GM23338 (cell line): ENCODE measurements at regions not wholly inside any gene's neighbourhood (a gene's known extent, or its start where the extent isn't known, plus 50 kb on each side); places are given as distances from the start of the nearest gene placed in this dataset.

Experiments used
- ATAC-seq: fragments of 200-7000 bp; cut with Tn5 transposase; 3 replicates; pipeline ENCODE4 v1.9.1; 2020
- DNase-seq: peaks from one replicate; pipeline ENCODE4 v3.0.0-alpha.2; 2015; ENCODE audit warnings: low spot score
- H2AFZ ChIP-seq: fragments of 200-600 bp; sonication (generic); 2 replicates; pipeline ENCODE4 v1.8.0; 2016; ENCODE audit warnings: antibody characterized with exemption, mild to moderate bottlenecking, moderate library complexity
- H3F3A ChIP-seq: fragments of 200-600 bp; sonication (generic); replicated peaks from 2 replicates; pipeline ENCODE4 v1.8.0; 2017; ENCODE audit warnings: antibody characterized with exemption, mixed run types, low read depth
- H3K27ac ChIP-seq: fragments of 200-600 bp; sonication (generic); 2 replicates; pipeline ENCODE4 v1.6.1; 2016; ENCODE audit warnings: low read depth
- H3K27me3 ChIP-seq: fragments of 200-600 bp; sonication (generic); 2 replicates; pipeline ENCODE4 v1.8.0; 2016; ENCODE audit warnings: mild to moderate bottlenecking, mixed run types, moderate library complexity; ENCODE audit not compliant: insufficient read depth
- H3K36me3 ChIP-seq: fragments of 200-600 bp; sonication (generic); 2 replicates; pipeline ENCODE4 v1.8.0; 2016; ENCODE audit warnings: mild to moderate bottlenecking; ENCODE audit not compliant: insufficient read depth
- H3K4me1 ChIP-seq: fragments of 200-600 bp; sonication (generic); 2 replicates; pipeline ENCODE4 v1.8.0; 2016; ENCODE audit warnings: mild to moderate bottlenecking, moderate library complexity; ENCODE audit not compliant: insufficient read depth
- H3K4me2 ChIP-seq: fragments of 200-600 bp; sonication (generic); 2 replicates; pipeline ENCODE4 v1.7.1; 2017; ENCODE audit warnings: mixed run types
- H3K4me3 ChIP-seq: fragments of 200-600 bp; sonication (generic); 2 replicates; pipeline ENCODE4 v1.6.1; 2016; ENCODE audit warnings: mixed run types
- H3K79me2 ChIP-seq: fragments of 200-600 bp; sonication (generic); replicated peaks from 2 replicates; pipeline ENCODE4 v1.8.0; 2017; ENCODE audit warnings: mild to moderate bottlenecking; ENCODE audit not compliant: insufficient read depth
- H3K9me2 ChIP-seq: fragments of 200-600 bp; sonication (generic); 2 replicates; pipeline ENCODE4 v1.8.0; 2017; ENCODE audit not compliant: insufficient read depth
- H4K20me1 ChIP-seq: fragments of 200-600 bp; sonication (generic); replicated peaks from 2 replicates; pipeline ENCODE4 v1.8.0; 2017; ENCODE audit warnings: mild to moderate bottlenecking; ENCODE audit not compliant: insufficient read depth
- H3K27ac Mint-ChIP-seq: 2 replicates; pipeline ENCODE4 v1.8.0; 2020; ENCODE audit warnings: inconsistent platforms, mild to moderate bottlenecking, moderate library complexity, mixed read lengths
- H3K27me3 Mint-ChIP-seq: 3 replicates; pipeline ENCODE4 v1.8.0; 2022; ENCODE audit warnings: low read depth, mild to moderate bottlenecking, moderate library complexity, mixed read lengths, inconsistent platforms; ENCODE audit not compliant: insufficient read depth, poor library complexity
- H3K36me3 Mint-ChIP-seq: 3 replicates; pipeline ENCODE4 v1.8.0; 2021; ENCODE audit warnings: low read depth, mild to moderate bottlenecking, inconsistent platforms, moderate library complexity, mixed read lengths
- H3K4me1 Mint-ChIP-seq: 3 replicates; pipeline ENCODE4 v1.8.0; 2020; ENCODE audit warnings: mild to moderate bottlenecking, inconsistent platforms, mixed read lengths
- H3K4me3 Mint-ChIP-seq: 3 replicates; pipeline ENCODE4 v1.8.0; 2021; ENCODE audit warnings: moderate library complexity, mild to moderate bottlenecking, inconsistent platforms, mixed read lengths
- H3K9me3 Mint-ChIP-seq: 3 replicates; pipeline ENCODE4 v1.8.0; 2020; ENCODE audit warnings: moderate library complexity, mild to moderate bottlenecking, inconsistent platforms, mixed read lengths
- CREB1 ChIP-seq: fragments of 250-450 bp; sonication (Bioruptor Pico); IDR thresholded peaks from 2 replicates; pipeline ENCODE4 v1.5.0; 2020; ENCODE audit warnings: low read depth, mild to moderate bottlenecking, moderate library complexity
- EZH2 ChIP-seq: fragments of 200-600 bp; sonication (generic); IDR thresholded peaks from one replicate; pipeline ENCODE4 v1.8.0; 2017; ENCODE audit warnings: antibody characterized with exemption, mild to moderate bottlenecking, low read depth; ENCODE audit not compliant: unreplicated experiment
- JUNB ChIP-seq: IDR thresholded peaks from one replicate; pipeline ENCODE4 v1.6.1; 2016; ENCODE audit warnings: antibody characterized with exemption; ENCODE audit not compliant: unreplicated experiment
- NANOG ChIP-seq: IDR thresholded peaks from 2 replicates; pipeline ENCODE4 v1.6.1; 2016; ENCODE audit warnings: antibody characterized with exemption, borderline replicate concordance
- POLR2AphosphoS5 ChIP-seq: IDR thresholded peaks from 2 replicates; pipeline ENCODE4 v1.6.1; 2016; ENCODE audit warnings: antibody characterized with exemption, low read depth
- ZNF114 ChIP-seq: fragments of 250-450 bp; sonication (Bioruptor Pico); IDR thresholded peaks from 2 replicates; pipeline ENCODE4 v1.5.0; 2020; ENCODE audit warnings: mild to moderate bottlenecking, moderate library complexity
- ZNF331 ChIP-seq: fragments of 250-450 bp; sonication (Bioruptor Pico); IDR thresholded peaks from 2 replicates; pipeline ENCODE4 v1.5.0; 2020; ENCODE audit warnings: low read depth, mild to moderate bottlenecking, moderate library complexity
- TF ChIP-seq, protein P1 (sequence below): IDR thresholded peaks from one replicate; pipeline ENCODE4 v1.6.1; 2018; ENCODE audit warnings: antibody characterized with exemption; ENCODE audit not compliant: unreplicated experiment
- TF ChIP-seq, protein P2 (sequence below): fragments of 250-450 bp; sonication (Bioruptor Pico); IDR thresholded peaks from 2 replicates; pipeline ENCODE4 v1.5.0; 2020; ENCODE audit warnings: mild to moderate bottlenecking, moderate library complexity
- TF ChIP-seq, protein P3 (sequence below): IDR thresholded peaks from 2 replicates; pipeline ENCODE4 v1.6.1; 2016; ENCODE audit warnings: antibody characterized with exemption

DNA sequence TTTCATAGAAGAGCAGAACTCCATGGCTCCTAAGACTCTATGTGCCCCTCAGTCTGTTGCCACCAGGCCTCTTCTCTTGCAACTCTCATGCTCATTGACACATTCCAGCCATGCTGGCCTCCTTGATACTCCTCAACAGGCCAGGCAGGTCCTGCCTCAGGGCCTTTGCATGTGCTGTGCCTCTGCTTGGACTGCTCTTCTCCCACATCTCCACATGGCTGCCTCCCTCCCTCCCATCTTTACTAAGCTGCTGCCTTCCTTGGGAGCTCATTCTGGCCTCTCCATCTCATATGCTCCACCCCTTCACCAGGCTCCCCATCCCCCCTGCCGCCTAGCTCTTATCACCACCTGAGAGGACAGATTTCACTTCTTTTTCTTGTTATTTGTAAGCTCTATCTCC is 103.8 kb upstream of the GPR26 start:
- Mint-ChIP-seq H3K4me1 (peaks cover 6% of the 10 kb centered on the region; the same call in 2 of the 3 replicates), H3K27ac (no peak overlapping the region), H3K36me3 (no peaks in the 10 kb centered on the region), H3K27me3 (peaks cover 9% of the 10 kb centered on the region), H3K4me3 (no peak overlapping the region), H3K9me3 (no peaks in the 10 kb centered on the region)
- TF ChIP-seq ZNF114 (CRISPR knock-in tag) = no peak
- Histone ChIP-seq H3K27ac (no peak overlapping the region), H3K4me1 (no peaks in the 10 kb centered on the region), H4K20me1 (no peaks in the 10 kb centered on the region), H3K4me3 (no peak overlapping the region), H3K79me2 (no peaks in the 10 kb centered on the region), H3K27me3 (no peaks in the 10 kb centered on the region), H3F3A (no peaks in the 10 kb centered on the region), H3K9me2 (no peaks in the 10 kb centered on the region), H2AFZ (no peak overlapping the region), H3K4me2 (no peak overlapping the region), H3K36me3 (no peaks in the 10 kb centered on the region)
- ATAC-seq (no peak), DNase-seq (no peak)

DNA sequence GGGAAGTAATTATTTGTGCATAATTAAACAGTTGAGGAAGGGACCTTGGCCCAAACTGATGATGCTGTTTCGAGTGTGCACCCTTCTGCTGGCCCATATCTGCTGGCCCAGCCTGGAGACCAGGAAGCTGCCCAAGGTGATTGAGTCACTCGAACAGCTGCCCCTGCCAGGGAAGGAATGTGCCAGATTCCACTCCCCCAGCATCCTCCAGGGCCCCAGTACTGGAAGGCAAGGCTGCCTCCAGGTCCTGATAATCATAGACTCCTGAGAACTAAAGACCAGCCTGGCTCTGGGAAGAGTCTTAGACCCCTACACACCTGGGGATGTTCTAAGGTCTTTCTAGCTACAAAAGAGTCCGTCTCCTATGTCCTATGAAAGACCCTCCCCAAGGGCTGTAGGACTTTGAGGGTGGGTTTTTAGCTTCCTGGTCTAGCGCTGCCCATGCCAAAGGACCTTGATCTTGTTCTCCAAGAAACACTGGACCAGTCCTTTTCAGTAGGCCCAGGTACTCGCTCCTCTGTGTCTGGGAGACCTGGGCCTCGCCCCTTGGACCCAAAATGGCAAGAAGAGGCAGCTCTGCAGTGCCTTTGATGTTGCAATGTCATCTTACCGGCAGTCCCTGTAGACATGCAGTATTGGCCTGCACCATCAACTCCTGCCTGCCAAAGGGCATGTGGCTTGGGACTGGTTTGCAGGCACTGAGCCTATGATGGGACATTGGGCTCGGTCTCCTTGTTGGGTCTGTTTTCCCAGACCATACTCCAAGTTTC is 103.2 kb upstream of the GPR26 start:
- Histone ChIP-seq H2AFZ (no peak overlapping the region), H3K27ac (no peak overlapping the region), H3K4me2 (no peak overlapping the region), H3F3A (no peaks in the 10 kb centered on the region), H3K9me2 (no peaks in the 10 kb centered on the region), H3K36me3 (no peaks in the 10 kb centered on the region), H3K4me1 (no peaks in the 10 kb centered on the region), H3K79me2 (no peaks in the 10 kb centered on the region), H4K20me1 (no peaks in the 10 kb centered on the region), H3K4me3 (no peak overlapping the region), H3K27me3 (no peaks in the 10 kb centered on the region)
- DNase-seq = no peak
- Mint-ChIP-seq H3K36me3 (no peaks in the 10 kb centered on the region), H3K9me3 (no peaks in the 10 kb centered on the region), H3K27me3 (peaks cover 8% of the 10 kb centered on the region), H3K27ac (no peak overlapping the region), H3K4me1 (peaks cover 6% of the 10 kb centered on the region; the same call in 2 of the 3 replicates), H3K4me3 (no peak overlapping the region)
- ATAC-seq = no peak
- TF ChIP-seq JUNB (no peak), NANOG (no peak), ZNF114 (CRISPR knock-in tag) (no peak), CREB1 (CRISPR knock-in tag) (no peak), EZH2 (no peak), POLR2AphosphoS5 (no peak), ZNF331 (CRISPR knock-in tag) (no peak)
- TF ChIP-seq, protein P1, sequence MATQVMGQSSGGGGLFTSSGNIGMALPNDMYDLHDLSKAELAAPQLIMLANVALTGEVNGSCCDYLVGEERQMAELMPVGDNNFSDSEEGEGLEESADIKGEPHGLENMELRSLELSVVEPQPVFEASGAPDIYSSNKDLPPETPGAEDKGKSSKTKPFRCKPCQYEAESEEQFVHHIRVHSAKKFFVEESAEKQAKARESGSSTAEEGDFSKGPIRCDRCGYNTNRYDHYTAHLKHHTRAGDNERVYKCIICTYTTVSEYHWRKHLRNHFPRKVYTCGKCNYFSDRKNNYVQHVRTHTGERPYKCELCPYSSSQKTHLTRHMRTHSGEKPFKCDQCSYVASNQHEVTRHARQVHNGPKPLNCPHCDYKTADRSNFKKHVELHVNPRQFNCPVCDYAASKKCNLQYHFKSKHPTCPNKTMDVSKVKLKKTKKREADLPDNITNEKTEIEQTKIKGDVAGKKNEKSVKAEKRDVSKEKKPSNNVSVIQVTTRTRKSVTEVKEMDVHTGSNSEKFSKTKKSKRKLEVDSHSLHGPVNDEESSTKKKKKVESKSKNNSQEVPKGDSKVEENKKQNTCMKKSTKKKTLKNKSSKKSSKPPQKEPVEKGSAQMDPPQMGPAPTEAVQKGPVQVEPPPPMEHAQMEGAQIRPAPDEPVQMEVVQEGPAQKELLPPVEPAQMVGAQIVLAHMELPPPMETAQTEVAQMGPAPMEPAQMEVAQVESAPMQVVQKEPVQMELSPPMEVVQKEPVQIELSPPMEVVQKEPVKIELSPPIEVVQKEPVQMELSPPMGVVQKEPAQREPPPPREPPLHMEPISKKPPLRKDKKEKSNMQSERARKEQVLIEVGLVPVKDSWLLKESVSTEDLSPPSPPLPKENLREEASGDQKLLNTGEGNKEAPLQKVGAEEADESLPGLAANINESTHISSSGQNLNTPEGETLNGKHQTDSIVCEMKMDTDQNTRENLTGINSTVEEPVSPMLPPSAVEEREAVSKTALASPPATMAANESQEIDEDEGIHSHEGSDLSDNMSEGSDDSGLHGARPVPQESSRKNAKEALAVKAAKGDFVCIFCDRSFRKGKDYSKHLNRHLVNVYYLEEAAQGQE = no peak
- TF ChIP-seq, protein P2, sequence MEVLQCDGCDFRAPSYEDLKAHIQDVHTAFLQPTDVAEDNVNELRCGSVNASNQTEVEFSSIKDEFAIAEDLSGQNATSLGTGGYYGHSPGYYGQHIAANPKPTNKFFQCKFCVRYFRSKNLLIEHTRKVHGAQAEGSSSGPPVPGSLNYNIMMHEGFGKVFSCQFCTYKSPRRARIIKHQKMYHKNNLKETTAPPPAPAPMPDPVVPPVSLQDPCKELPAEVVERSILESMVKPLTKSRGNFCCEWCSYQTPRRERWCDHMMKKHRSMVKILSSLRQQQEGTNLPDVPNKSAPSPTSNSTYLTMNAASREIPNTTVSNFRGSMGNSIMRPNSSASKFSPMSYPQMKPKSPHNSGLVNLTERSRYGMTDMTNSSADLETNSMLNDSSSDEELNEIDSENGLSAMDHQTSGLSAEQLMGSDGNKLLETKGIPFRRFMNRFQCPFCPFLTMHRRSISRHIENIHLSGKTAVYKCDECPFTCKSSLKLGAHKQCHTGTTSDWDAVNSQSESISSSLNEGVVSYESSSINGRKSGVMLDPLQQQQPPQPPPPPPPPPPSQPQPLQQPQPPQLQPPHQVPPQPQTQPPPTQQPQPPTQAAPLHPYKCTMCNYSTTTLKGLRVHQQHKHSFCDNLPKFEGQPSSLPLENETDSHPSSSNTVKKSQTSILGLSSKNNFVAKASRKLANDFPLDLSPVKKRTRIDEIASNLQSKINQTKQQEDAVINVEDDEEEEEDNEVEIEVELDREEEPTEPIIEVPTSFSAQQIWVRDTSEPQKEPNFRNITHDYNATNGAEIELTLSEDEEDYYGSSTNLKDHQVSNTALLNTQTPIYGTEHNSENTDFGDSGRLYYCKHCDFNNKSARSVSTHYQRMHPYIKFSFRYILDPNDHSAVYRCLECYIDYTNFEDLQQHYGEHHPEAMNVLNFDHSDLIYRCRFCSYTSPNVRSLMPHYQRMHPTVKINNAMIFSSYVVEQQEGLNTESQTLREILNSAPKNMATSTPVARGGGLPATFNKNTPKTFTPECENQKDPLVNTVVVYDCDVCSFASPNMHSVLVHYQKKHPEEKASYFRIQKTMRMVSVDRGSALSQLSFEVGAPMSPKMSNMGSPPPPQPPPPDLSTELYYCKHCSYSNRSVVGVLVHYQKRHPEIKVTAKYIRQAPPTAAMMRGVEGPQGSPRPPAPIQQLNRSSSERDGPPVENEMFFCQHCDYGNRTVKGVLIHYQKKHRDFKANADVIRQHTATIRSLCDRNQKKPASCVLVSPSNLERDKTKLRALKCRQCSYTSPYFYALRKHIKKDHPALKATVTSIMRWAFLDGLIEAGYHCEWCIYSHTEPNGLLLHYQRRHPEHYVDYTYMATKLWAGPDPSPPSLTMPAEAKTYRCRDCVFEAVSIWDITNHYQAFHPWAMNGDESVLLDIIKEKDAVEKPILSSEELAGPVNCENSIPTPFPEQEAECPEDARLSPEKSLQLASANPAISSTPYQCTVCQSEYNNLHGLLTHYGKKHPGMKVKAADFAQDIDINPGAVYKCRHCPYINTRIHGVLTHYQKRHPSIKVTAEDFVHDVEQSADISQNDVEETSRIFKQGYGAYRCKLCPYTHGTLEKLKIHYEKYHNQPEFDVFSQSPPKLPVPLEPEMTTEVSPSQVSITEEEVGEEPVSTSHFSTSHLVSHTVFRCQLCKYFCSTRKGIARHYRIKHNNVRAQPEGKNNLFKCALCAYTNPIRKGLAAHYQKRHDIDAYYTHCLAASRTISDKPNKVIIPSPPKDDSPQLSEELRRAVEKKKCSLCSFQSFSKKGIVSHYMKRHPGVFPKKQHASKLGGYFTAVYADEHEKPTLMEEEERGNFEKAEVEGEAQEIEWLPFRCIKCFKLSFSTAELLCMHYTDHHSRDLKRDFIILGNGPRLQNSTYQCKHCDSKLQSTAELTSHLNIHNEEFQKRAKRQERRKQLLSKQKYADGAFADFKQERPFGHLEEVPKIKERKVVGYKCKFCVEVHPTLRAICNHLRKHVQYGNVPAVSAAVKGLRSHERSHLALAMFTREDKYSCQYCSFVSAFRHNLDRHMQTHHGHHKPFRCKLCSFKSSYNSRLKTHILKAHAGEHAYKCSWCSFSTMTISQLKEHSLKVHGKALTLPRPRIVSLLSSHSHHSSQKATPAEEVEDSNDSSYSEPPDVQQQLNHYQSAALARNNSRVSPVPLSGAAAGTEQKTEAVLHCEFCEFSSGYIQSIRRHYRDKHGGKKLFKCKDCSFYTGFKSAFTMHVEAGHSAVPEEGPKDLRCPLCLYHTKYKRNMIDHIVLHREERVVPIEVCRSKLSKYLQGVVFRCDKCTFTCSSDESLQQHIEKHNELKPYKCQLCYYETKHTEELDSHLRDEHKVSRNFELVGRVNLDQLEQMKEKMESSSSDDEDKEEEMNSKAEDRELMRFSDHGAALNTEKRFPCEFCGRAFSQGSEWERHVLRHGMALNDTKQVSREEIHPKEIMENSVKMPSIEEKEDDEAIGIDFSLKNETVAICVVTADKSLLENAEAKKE = no peak
- TF ChIP-seq, protein P3, sequence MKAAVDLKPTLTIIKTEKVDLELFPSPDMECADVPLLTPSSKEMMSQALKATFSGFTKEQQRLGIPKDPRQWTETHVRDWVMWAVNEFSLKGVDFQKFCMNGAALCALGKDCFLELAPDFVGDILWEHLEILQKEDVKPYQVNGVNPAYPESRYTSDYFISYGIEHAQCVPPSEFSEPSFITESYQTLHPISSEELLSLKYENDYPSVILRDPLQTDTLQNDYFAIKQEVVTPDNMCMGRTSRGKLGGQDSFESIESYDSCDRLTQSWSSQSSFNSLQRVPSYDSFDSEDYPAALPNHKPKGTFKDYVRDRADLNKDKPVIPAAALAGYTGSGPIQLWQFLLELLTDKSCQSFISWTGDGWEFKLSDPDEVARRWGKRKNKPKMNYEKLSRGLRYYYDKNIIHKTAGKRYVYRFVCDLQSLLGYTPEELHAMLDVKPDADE = no peak
